IPS-20b (cell line): ENCODE measurements at regions not wholly inside any gene's neighbourhood (a gene's known extent, or its start where the extent isn't known, plus 50 kb on each side); places are given as distances from the start of the nearest gene placed in this dataset.
A peak's percentile ranks its signal among the peaks of the same experiment; 100 is the strongest.

Experiments used
- H3K27ac ChIP-seq: one replicate; pipeline ENCODE4 v1.5.1; 2013; ENCODE audit warnings: low read length
- H3K27me3 ChIP-seq: 2 replicates; pipeline ENCODE4 v1.6.1; 2013; ENCODE audit warnings: mild to moderate bottlenecking, low read length, inconsistent platforms; ENCODE audit not compliant: insufficient read depth
- H3K36me3 ChIP-seq: 2 replicates; pipeline ENCODE4 v1.6.1; 2013; ENCODE audit warnings: low read depth, mild to moderate bottlenecking, inconsistent platforms, low read length, moderate library complexity; ENCODE audit not compliant: insufficient read depth
- H3K4me1 ChIP-seq: 2 replicates; pipeline ENCODE4 v1.6.1; 2013; ENCODE audit warnings: mild to moderate bottlenecking, control low read depth, inconsistent platforms, low read length, moderate library complexity; ENCODE audit not compliant: insufficient read depth
- H3K4me3 ChIP-seq: 2 replicates; pipeline ENCODE4 v1.5.1; 2013; ENCODE audit warnings: mild to moderate bottlenecking, low read length, inconsistent platforms
- H3K9ac ChIP-seq: 2 replicates; pipeline ENCODE4 v1.6.1; 2013; ENCODE audit warnings: low read depth, mild to moderate bottlenecking, inconsistent platforms, low read length, moderate library complexity
- H3K9me3 ChIP-seq: 2 replicates; pipeline ENCODE4 v1.6.1; 2013; ENCODE audit warnings: mild to moderate bottlenecking, low read depth, low read length, inconsistent platforms; ENCODE audit not compliant: insufficient read depth

GRCh38 chr3:168248383-168249204, 152.9 kb upstream of the GOLIM4 start:
- Histone ChIP-seq H3K9ac (peak overlapping the region; percentile 74; the same call in 1 of the 2 replicates), H3K27ac (no peak overlapping the region), H3K9me3 (no peaks in the 10 kb centered on the region), H3K36me3 (no peaks in the 10 kb centered on the region), H3K27me3 (peaks cover 33% of the 10 kb centered on the region), H3K4me1 (peaks cover 8% of the 10 kb centered on the region; the same call in 1 of the 2 replicates), H3K4me3 (peak overlapping the region; percentile 90)

- Histone ChIP-seq H3K27me3 (no peaks in the 10 kb centered on the region), H3K9ac (no peak overlapping the region)
Observed at GRCh38 chr3:168241156-168241555, 145.4 kb upstream of the GOLIM4 start.

DNA sequence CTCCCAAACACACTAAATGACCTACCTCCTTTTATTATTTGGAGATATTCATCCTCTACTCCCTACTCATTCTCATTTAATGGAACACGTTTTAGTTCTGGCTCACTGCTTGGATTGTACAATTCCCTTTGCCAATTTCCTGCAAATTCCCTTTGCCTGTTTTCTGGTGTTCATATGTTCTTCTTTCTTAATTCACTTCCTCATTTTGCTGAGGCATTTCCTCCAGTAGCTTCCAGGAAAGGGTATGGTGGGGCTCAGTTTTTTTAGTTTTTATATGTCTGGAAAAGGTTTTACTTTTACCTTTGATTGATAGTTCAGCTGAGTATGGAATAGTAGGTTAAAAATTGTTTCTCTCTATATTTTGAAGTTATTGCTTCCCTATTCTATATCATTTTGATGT, 143.6 kb upstream of the GOLIM4 start:
- no peak overlapping the region for H3K4me3 ChIP-seq
- no peaks in the 10 kb centered on the region for H3K27me3 ChIP-seq
- no peak overlapping the region for H3K27ac ChIP-seq
- no peaks in the 10 kb centered on the region for H3K36me3 ChIP-seq
- H3K4me1 ChIP-seq = no peaks in the 10 kb centered on the region
- no peak overlapping the region for H3K9ac ChIP-seq
- H3K9me3 ChIP-seq = peaks cover 5% of the 10 kb centered on the region; the same call in 1 of the 2 replicates

More at GRCh38 chr3:168241156-168241555, 145.4 kb upstream of the GOLIM4 start:
- Histone ChIP-seq H3K9me3 (peaks cover 5% of the 10 kb centered on the region; the same call in 1 of the 2 replicates), H3K4me1 (no peaks in the 10 kb centered on the region), H3K4me3 (no peak overlapping the region), H3K36me3 (no peaks in the 10 kb centered on the region), H3K27ac (no peak overlapping the region)

DNA sequence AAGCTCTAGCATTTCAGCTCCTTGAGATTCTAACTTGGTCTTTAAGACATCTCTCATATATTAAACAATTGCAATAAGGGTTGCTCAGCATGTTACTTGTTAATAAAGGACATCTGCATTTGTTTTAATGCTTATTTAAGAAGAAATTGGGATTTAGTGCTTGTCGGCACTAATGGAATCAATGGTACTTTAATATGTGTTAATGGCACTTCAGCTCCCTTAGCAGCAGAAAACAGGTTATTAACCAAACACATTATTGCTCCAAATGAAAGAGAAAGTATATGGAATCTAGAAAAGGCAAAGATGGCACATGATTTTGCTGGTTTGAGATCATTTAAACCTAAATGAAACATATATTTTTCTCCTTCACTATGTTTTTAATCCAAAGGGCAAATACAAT, 137.3 kb upstream of the GOLIM4 start:
- Histone ChIP-seq H3K4me1 (no peaks in the 10 kb centered on the region), H3K4me3 (no peak overlapping the region), H3K9me3 (no peaks in the 10 kb centered on the region), H3K27me3 (no peaks in the 10 kb centered on the region), H3K36me3 (no peaks in the 10 kb centered on the region), H3K9ac (no peak overlapping the region), H3K27ac (no peak overlapping the region)

GRCh38 chr3:168223085-168223484, 127.4 kb upstream of the GOLIM4 start:
- H3K27me3 ChIP-seq = no peaks in the 10 kb centered on the region
- H3K9ac ChIP-seq = no peak overlapping the region
- no peaks in the 10 kb centered on the region for H3K36me3 ChIP-seq
- no peak overlapping the region for H3K4me3 ChIP-seq
- H3K4me1 ChIP-seq = no peaks in the 10 kb centered on the region; the same call in 1 of the 2 replicates
- H3K27ac ChIP-seq = no peak overlapping the region
- H3K9me3 ChIP-seq = no peaks in the 10 kb centered on the region

GRCh38 chr3:168220556-168220955, 124.8 kb upstream of the GOLIM4 start:
- Histone ChIP-seq H3K4me1 (no peaks in the 10 kb centered on the region; the same call in 1 of the 2 replicates), H3K27me3 (no peaks in the 10 kb centered on the region), H3K9ac (no peak overlapping the region), H3K27ac (no peak overlapping the region), H3K36me3 (no peaks in the 10 kb centered on the region), H3K4me3 (no peak overlapping the region), H3K9me3 (no peaks in the 10 kb centered on the region)

DNA sequence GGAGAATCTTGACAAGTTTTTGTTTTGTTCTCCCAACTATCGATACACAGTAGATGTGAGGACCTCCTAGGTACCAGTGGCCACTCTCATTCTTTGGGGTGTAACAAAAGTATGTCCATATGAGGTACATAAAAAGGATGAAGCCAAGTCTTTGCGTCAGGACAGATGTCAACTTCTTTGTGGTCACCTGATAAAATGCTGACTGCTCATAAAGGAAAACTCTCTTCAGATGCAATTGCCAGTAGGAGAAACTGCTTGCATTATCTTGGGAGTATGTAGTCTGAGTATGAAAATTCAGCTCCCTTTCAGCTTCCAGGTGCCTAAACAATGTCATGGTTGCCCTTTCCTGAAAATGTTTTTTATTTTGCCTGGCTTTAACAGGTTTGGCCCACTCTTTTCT, 123.8 kb upstream of the GOLIM4 start:
- no peaks in the 10 kb centered on the region; the same call in 1 of the 2 replicates for H3K4me1 ChIP-seq
- H3K4me3 ChIP-seq = no peak overlapping the region
- no peaks in the 10 kb centered on the region for H3K9me3 ChIP-seq
- H3K36me3 ChIP-seq = no peaks in the 10 kb centered on the region
- H3K27me3 ChIP-seq = no peaks in the 10 kb centered on the region
- H3K9ac ChIP-seq = no peak overlapping the region
- H3K27ac ChIP-seq = no peak overlapping the region

DNA sequence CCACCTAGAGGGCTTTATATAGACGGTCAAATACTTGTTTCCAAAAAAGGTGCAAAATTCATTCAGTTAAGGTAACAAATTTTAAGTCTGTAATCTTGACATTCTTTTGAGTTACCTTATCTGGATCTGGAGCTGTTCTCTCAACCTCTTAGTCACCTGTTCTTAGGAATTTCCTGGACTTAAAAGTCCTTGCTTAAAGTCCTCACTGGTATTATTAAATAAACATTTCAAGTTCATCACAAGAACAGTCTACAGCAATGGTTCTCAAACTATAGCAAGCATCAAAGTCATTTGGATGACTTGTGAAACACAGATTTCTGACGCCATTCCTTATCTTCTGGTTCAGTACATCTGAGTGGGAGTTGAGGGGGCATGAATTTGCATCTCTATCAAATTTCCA, 122.9 kb upstream of the GOLIM4 start:
- no peaks in the 10 kb centered on the region for H3K36me3 ChIP-seq
- no peaks in the 10 kb centered on the region for H3K9me3 ChIP-seq
- no peak overlapping the region for H3K27ac ChIP-seq
- no peaks in the 10 kb centered on the region; the same call in 1 of the 2 replicates for H3K4me1 ChIP-seq
- H3K9ac ChIP-seq = no peak overlapping the region
- no peak overlapping the region for H3K4me3 ChIP-seq
- H3K27me3 ChIP-seq = no peaks in the 10 kb centered on the region

DNA sequence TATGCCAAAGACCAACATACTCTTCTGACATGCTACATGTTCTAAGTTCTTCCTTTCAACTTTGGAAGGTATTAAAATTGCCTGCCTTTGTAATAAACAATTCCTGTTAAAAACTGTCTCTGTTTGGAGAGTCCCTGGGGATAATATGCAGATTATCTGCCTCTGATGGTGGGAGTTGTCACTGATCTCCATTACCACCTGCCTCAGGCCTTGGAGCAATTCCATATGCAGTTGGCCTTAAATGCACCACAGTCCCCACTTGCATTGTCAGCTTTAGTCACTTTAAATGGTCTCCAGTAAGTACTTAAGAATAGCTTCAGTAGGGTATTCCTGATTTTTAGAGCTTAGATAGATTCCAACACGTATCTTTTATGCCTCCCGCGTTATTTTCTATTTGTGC, 121.1 kb upstream of the GOLIM4 start:
- H3K9me3 ChIP-seq = no peaks in the 10 kb centered on the region

DNA sequence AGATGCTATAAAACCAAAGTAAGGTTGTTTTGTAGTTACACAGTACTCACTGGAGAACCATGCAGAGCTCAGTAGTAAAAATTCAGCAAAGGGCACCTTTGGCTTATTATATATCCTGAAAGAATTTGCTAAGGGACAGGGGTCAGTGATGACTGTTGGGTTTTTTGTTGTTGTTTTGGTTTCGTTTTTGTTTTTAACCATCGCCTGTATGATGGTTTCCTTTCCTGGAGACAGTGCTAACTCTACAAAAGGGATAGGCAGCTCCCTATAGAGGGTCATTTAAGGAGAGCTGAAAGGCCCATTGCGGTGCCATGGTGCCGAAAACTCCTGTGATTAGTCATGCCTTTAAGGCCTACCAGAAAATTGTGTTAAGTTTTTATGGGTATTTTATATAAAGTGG, 118.2 kb upstream of the GOLIM4 start:
- no peaks in the 10 kb centered on the region for H3K27me3 ChIP-seq
- no peak overlapping the region for H3K27ac ChIP-seq
- no peak overlapping the region for H3K9ac ChIP-seq
- no peak overlapping the region for H3K4me3 ChIP-seq
- no peaks in the 10 kb centered on the region for H3K36me3 ChIP-seq
- H3K9me3 ChIP-seq = no peaks in the 10 kb centered on the region
- no peaks in the 10 kb centered on the region; the same call in 1 of the 2 replicates for H3K4me1 ChIP-seq

More for the DNA sequence above, 121.1 kb upstream of the GOLIM4 start:
- no peaks in the 10 kb centered on the region for H3K36me3 ChIP-seq
- H3K27ac ChIP-seq = no peak overlapping the region
- no peak overlapping the region for H3K4me3 ChIP-seq
- H3K9ac ChIP-seq = no peak overlapping the region
- H3K27me3 ChIP-seq = no peaks in the 10 kb centered on the region
- H3K4me1 ChIP-seq = no peaks in the 10 kb centered on the region; the same call in 1 of the 2 replicates

DNA sequence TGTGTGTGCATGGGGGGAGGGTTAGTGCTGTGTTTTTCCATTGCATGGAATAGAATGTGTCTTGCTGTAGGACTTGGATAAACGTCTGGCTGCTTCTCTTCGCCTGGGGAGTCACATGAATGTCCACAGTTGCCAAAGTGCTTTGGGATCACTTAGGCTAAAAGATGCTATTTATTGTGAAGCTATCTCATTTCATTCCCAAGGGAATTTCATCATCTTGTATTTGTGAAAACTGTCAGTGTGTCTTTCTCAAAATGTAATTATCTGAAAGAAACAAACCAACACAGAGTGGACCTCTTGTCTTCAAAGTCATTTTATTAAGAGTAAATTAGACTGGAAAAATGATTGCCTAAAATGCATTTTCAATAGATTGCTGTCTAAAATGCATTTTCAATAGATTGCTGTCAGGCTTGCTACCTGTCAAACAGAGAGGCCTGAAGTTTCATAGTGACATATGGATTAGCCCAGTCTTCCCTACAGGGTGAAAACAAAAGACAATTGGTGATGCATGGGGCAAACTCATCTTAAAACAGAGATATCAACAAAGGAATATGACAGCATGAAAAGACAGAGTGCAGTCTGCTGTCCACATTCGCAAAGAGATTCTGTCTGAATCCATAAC, 117.1 kb upstream of the GOLIM4 start:
- H3K9me3 ChIP-seq = no peaks in the 10 kb centered on the region
- H3K27ac ChIP-seq = no peak overlapping the region

GRCh38 chr3:168205451-168205850, 109.7 kb upstream of the GOLIM4 start:
- H3K27ac ChIP-seq = no peak overlapping the region
- no peaks in the 10 kb centered on the region for H3K36me3 ChIP-seq

More for the DNA sequence above, 117.1 kb upstream of the GOLIM4 start:
- Histone ChIP-seq H3K4me1 (no peaks in the 10 kb centered on the region; the same call in 1 of the 2 replicates), H3K9ac (no peak overlapping the region), H3K36me3 (no peaks in the 10 kb centered on the region), H3K4me3 (no peak overlapping the region), H3K27me3 (no peaks in the 10 kb centered on the region)

More at GRCh38 chr3:168205451-168205850, 109.7 kb upstream of the GOLIM4 start:
- no peaks in the 10 kb centered on the region for H3K27me3 ChIP-seq
- no peak overlapping the region for H3K4me3 ChIP-seq
- no peak overlapping the region for H3K9ac ChIP-seq
- H3K4me1 ChIP-seq = no peaks in the 10 kb centered on the region
- no peaks in the 10 kb centered on the region for H3K9me3 ChIP-seq
